ENCODE measurements at regions not wholly inside any gene's neighbourhood (a gene's known extent, or its start where the extent isn't known, plus 50 kb on each side); places are given as distances from the start of the nearest gene placed in this dataset.
"Not testable (repeated sequence)": the region's sequence is repeated elsewhere in the genome, so short reads cannot be mapped to it uniquely, and the experiment has no call there.

GRCh38 chr2:129911363-129912065 is 68.0 kb upstream of the RAB6C start:
- no peaks in the 10 kb centered on the region for H3K36me3 Mint-ChIP-seq (ENCODE audit: low read depth)
- no peaks in the 10 kb centered on the region for H3K9me3 Mint-ChIP-seq
- H3K4me1 Mint-ChIP-seq (ENCODE audit: low read depth): no peaks in the 10 kb centered on the region
- H3K27me3 Mint-ChIP-seq (ENCODE audit: insufficient read depth): no peaks in the 10 kb centered on the region
- no peak overlapping the region for H3K4me3 Mint-ChIP-seq
- no peak for DNase-seq (ENCODE audit: low spot score)
- H3K27ac Mint-ChIP-seq: no peak overlapping the region
- intact Hi-C loops (cut with micrococcal nuclease): no loop called here

GRCh38 chr2:129912066-129912820 is 67.2 kb upstream of the RAB6C start:
- Mint-ChIP-seq H3K36me3 (ENCODE audit: low read depth) (no peaks in the 10 kb centered on the region), H3K4me3 (no peak overlapping the region), H3K27ac (no peak overlapping the region), H3K4me1 (ENCODE audit: low read depth) (no peaks in the 10 kb centered on the region), H3K9me3 (no peaks in the 10 kb centered on the region), H3K27me3 (ENCODE audit: insufficient read depth) (no peaks in the 10 kb centered on the region)
- DNase-seq (ENCODE audit: low spot score): no peak
- intact Hi-C loops (cut with micrococcal nuclease): no loop called here

- H3K9me3 Mint-ChIP-seq: peaks cover 2% of the 10 kb centered on the region
- H3K4me1 Mint-ChIP-seq (ENCODE audit: low read depth): no peaks in the 10 kb centered on the region
- peaks cover under 1% of the 10 kb centered on the region for H3K36me3 Mint-ChIP-seq (ENCODE audit: low read depth)
- H3K27me3 Mint-ChIP-seq (ENCODE audit: insufficient read depth): no peaks in the 10 kb centered on the region
- intact Hi-C loops (cut with micrococcal nuclease): no loop called here
- no peak overlapping the region for H3K4me3 Mint-ChIP-seq
- H3K27ac Mint-ChIP-seq: no peak overlapping the region
- no peak for DNase-seq (ENCODE audit: low spot score)
These were observed 66.4 kb upstream of the RAB6C start for GRCh38 chr2:129912871-129913694.

- DNase-seq (ENCODE audit: low spot score): no peak
- Mint-ChIP-seq H3K9me3 (peaks cover 10% of the 10 kb centered on the region), H3K4me3 (no peak overlapping the region), H3K27me3 (ENCODE audit: insufficient read depth) (peaks cover 3% of the 10 kb centered on the region), H3K36me3 (ENCODE audit: low read depth) (peaks cover 3% of the 10 kb centered on the region), H3K4me1 (ENCODE audit: low read depth) (no peaks in the 10 kb centered on the region), H3K27ac (no peak overlapping the region)
- intact Hi-C loops (cut with micrococcal nuclease): no loop called here
These were observed 65.6 kb upstream of the RAB6C start for GRCh38 chr2:129913695-129914495.

- Mint-ChIP-seq H3K4me1 (ENCODE audit: low read depth) (no peaks in the 10 kb centered on the region), H3K27me3 (ENCODE audit: insufficient read depth) (peaks cover 5% of the 10 kb centered on the region), H3K27ac (no peak overlapping the region), H3K36me3 (ENCODE audit: low read depth) (peaks cover 3% of the 10 kb centered on the region), H3K4me3 (no peak overlapping the region), H3K9me3 (peaks cover 18% of the 10 kb centered on the region)
- DNase-seq (ENCODE audit: low spot score): no peak
- intact Hi-C loops (cut with micrococcal nuclease): no loop called here
These were observed 64.7 kb upstream of the RAB6C start for GRCh38 chr2:129914538-129915302.

GRCh38 chr2:129915303-129915840 is 64.1 kb upstream of the RAB6C start:
- intact Hi-C loops (cut with micrococcal nuclease): no loop called here
- Mint-ChIP-seq H3K27ac (no peak overlapping the region), H3K36me3 (ENCODE audit: low read depth) (peaks cover 3% of the 10 kb centered on the region), H3K4me1 (ENCODE audit: low read depth) (no peaks in the 10 kb centered on the region), H3K27me3 (ENCODE audit: insufficient read depth) (peaks cover 9% of the 10 kb centered on the region), H3K9me3 (peaks cover 20% of the 10 kb centered on the region), H3K4me3 (no peak overlapping the region)
- no peak for DNase-seq (ENCODE audit: low spot score)

GRCh38 chr2:129918604-129919003 is 60.9 kb upstream of the RAB6C start:
- Mint-ChIP-seq H3K27me3 (ENCODE audit: insufficient read depth) (peaks cover 22% of the 10 kb centered on the region), H3K36me3 (ENCODE audit: low read depth) (peaks cover 3% of the 10 kb centered on the region), H3K9me3 (peaks cover 20% of the 10 kb centered on the region), H3K27ac (no peak overlapping the region), H3K4me3 (no peak overlapping the region), H3K4me1 (ENCODE audit: low read depth) (no peaks in the 10 kb centered on the region)
- intact Hi-C loops (cut with micrococcal nuclease): no loop called here
- DNase-seq (ENCODE audit: low spot score): no peak

GRCh38 chr2:129922571-129923264 is 56.7 kb upstream of the RAB6C start:
- no peak overlapping the region for H3K27ac Mint-ChIP-seq
- H3K9me3 Mint-ChIP-seq: peaks cover 20% of the 10 kb centered on the region
- no peaks in the 10 kb centered on the region for H3K4me1 Mint-ChIP-seq (ENCODE audit: low read depth)
- no peak overlapping the region for H3K4me3 Mint-ChIP-seq
- peaks cover 3% of the 10 kb centered on the region for H3K36me3 Mint-ChIP-seq (ENCODE audit: low read depth)
- no peak for DNase-seq (ENCODE audit: low spot score)
- H3K27me3 Mint-ChIP-seq (ENCODE audit: insufficient read depth): peaks cover 32% of the 10 kb centered on the region
- intact Hi-C loops (cut with micrococcal nuclease): no loop called here

GRCh38 chr2:129923265-129924091 is 56.0 kb upstream of the RAB6C start:
- intact Hi-C loops (cut with micrococcal nuclease): no loop called here
- DNase-seq (ENCODE audit: low spot score): no peak
- Mint-ChIP-seq H3K27me3 (ENCODE audit: insufficient read depth) (peaks cover 32% of the 10 kb centered on the region), H3K4me1 (ENCODE audit: low read depth) (no peaks in the 10 kb centered on the region), H3K4me3 (no peak overlapping the region), H3K36me3 (ENCODE audit: low read depth) (no peaks in the 10 kb centered on the region), H3K9me3 (peaks cover 14% of the 10 kb centered on the region), H3K27ac (no peak overlapping the region)

GRCh38 chr2:129924115-129924514 is 55.4 kb upstream of the RAB6C start:
- H3K4me3 Mint-ChIP-seq; intact Hi-C loops (cut with micrococcal nuclease); H3K27ac Mint-ChIP-seq; H3K9me3 Mint-ChIP-seq; DNase-seq (ENCODE audit: low spot score); H3K36me3 Mint-ChIP-seq (ENCODE audit: low read depth); H3K4me1 Mint-ChIP-seq (ENCODE audit: low read depth): not testable (repeated sequence)
- peaks cover 31% of the 10 kb centered on the region for H3K27me3 Mint-ChIP-seq (ENCODE audit: insufficient read depth)

GRCh38 chr2:129925381-129925780 is 54.1 kb upstream of the RAB6C start:
- no peaks in the 10 kb centered on the region for H3K4me1 Mint-ChIP-seq (ENCODE audit: low read depth)
- no peaks in the 10 kb centered on the region for H3K36me3 Mint-ChIP-seq (ENCODE audit: low read depth)
- H3K27ac Mint-ChIP-seq: no peak overlapping the region
- DNase-seq (ENCODE audit: low spot score): no peak
- no peaks in the 10 kb centered on the region for H3K9me3 Mint-ChIP-seq
- H3K27me3 Mint-ChIP-seq (ENCODE audit: insufficient read depth): peaks cover 25% of the 10 kb centered on the region
- H3K4me3 Mint-ChIP-seq: no peak overlapping the region
- intact Hi-C loops (cut with micrococcal nuclease): no loop called here

All from activated T-helper 1 cell treated with anti-CD3 and anti-CD28 coated beads, Interleukin-12 subunit alpha, Interleukin-12 subunit beta, Interleukin-2, Interleukin-4 antibody, amounts not matched to agents 30 ng/mL and 10 ng/mL and 1 ng/mL, durations not matched to agents 14 hours and 24 hours and 36 hours (primary cell).